GM19438 (cell line): ENCODE measurements at regions not wholly inside any gene's neighbourhood (a gene's known extent, or its start where the extent isn't known, plus 50 kb on each side); places are given as distances from the start of the nearest gene placed in this dataset.

ENCODE experiments used
- ATAC-seq: cut with Tn5 transposase; IDR thresholded peaks from one replicate; pipeline ENCODE4 v1.9.1; 2021; ENCODE audit warnings: low read depth; ENCODE audit not compliant: unreplicated experiment

- no peak for ATAC-seq
Observed at GRCh38 chr15:81502439-81502838, 128.4 kb upstream of the TMC3 start.

GRCh38 chr15:81500081-81500480, 126.1 kb upstream of the TMC3 start:
- no peak for ATAC-seq

- ATAC-seq = no peak
Observed at GRCh38 chr15:81498294-81498693, 124.3 kb upstream of the TMC3 start.

- no peak for ATAC-seq
Observed at GRCh38 chr15:81497238-81497637, 123.2 kb upstream of the TMC3 start.

- no peak for ATAC-seq
Observed at GRCh38 chr15:81495780-81496467, 121.9 kb upstream of the TMC3 start.

GRCh38 chr15:81492969-81493645, 119.1 kb upstream of the TMC3 start:
- no peak for ATAC-seq

GRCh38 chr15:81492331-81492968, 118.4 kb upstream of the TMC3 start:
- ATAC-seq = no peak

- no peak for ATAC-seq
Observed at GRCh38 chr15:81491414-81492096, 117.5 kb upstream of the TMC3 start.

- ATAC-seq = no peak
Observed at GRCh38 chr15:81485806-81486205, 111.8 kb upstream of the TMC3 start.

GRCh38 chr15:81484086-81484955, 110.3 kb upstream of the TMC3 start:
- ATAC-seq = no peak

GRCh38 chr15:81483496-81483895, 109.5 kb upstream of the TMC3 start:
- no peak for ATAC-seq

- no peak for ATAC-seq
Observed at GRCh38 chr15:81481346-81481745, 107.3 kb upstream of the TMC3 start.

- no peak for ATAC-seq
Observed at GRCh38 chr15:81480645-81481053, 106.6 kb upstream of the TMC3 start.

GRCh38 chr15:81478354-81478753, 104.3 kb upstream of the TMC3 start:
- no peak for ATAC-seq

- no peak for ATAC-seq
Observed at GRCh38 chr15:81475926-81476325, 101.9 kb upstream of the TMC3 start.

GRCh38 chr15:81475471-81475870, 101.5 kb upstream of the TMC3 start:
- ATAC-seq = no peak

- no peak for ATAC-seq
Observed at GRCh38 chr15:81473946-81474345, 99.9 kb upstream of the TMC3 start.

GRCh38 chr15:81473177-81473576, 99.2 kb upstream of the TMC3 start:
- ATAC-seq = no peak

- ATAC-seq = no peak
Observed at GRCh38 chr15:81471151-81471550, 97.1 kb upstream of the TMC3 start.

GRCh38 chr15:81469154-81469553, 95.1 kb upstream of the TMC3 start:
- ATAC-seq = no peak
